Body of pancreas (tissue), 4 donors: ENCODE measurements at regions not wholly inside any gene's neighbourhood (a gene's known extent, or its start where the extent isn't known, plus 50 kb on each side); places are given as distances from the start of the nearest gene placed in this dataset.
"Not testable (repeated sequence)": the region's sequence is repeated elsewhere in the genome, so short reads cannot be mapped to it uniquely, and the experiment has no call there.

Experiments
- ATAC-seq: fragments of 150-250 bp; one replicate; pipeline ENCODE4 v1.9.1; 2016
- DNase-seq, 4 donors: peaks; one replicate each; pipeline ENCODE4 v3.0.0-alpha.2; 2019
- H3K27ac ChIP-seq, 4 donors: fragments of 200-600 bp; sonication (generic); 1 replicate in 3 of 4; 2 replicates in 1 of 4; pipeline versions ENCODE4 v1.5.1 to v1.6.1; 2016 to 2019; ENCODE audit warnings: mild to moderate bottlenecking in 1 of 4, mixed read lengths in 1 of 4, moderate library complexity in 1 of 4
- H3K27me3 ChIP-seq, 2 donors: fragments of 200-600 bp; sonication (generic); one replicate each; pipeline ENCODE4 v1.6.0; 2016; ENCODE audit warnings: mild to moderate bottlenecking in 1 of 2
- H3K36me3 ChIP-seq, 2 donors: fragments of 200-600 bp; sonication (generic); replicated peaks in 1 of 2; 2 replicates each; pipeline ENCODE4 v1.5.1; 2016; ENCODE audit warnings: low read depth in 2 of 2; ENCODE audit not compliant: insufficient read depth in 1 of 2
- H3K4me1 ChIP-seq: fragments of 200-600 bp; sonication (generic); one replicate; pipeline ENCODE4 v1.6.0; 2016
- H3K4me3 ChIP-seq, 2 donors: fragments of 200-600 bp; sonication (generic); 1 replicate in 1 of 2; 2 replicates in 1 of 2; pipeline ENCODE4 v1.5.1; 2016 to 2019
- H3K9me3 ChIP-seq, 3 donors: fragments of 200-600 bp; sonication (generic); 1 replicate in 2 of 3; 2 replicates in 1 of 3; pipeline ENCODE4 v1.5.1; 2016
- POLR2A ChIP-seq, 3 donors: fragments of 450-650 bp; IDR thresholded peaks; one replicate each; pipeline ENCODE4 v1.6.1; 2016; ENCODE audit warnings: antibody characterized with exemption in 3 of 3, mild to moderate bottlenecking in 2 of 3
- WGBS, 2 donors: methylation state at CpG; one replicate each; pipeline ENCODE4 v1.1.5; 2017; 5-methylcytosine and 5-hydroxymethylcytosine counted together
- intact Hi-C: fragments of 100-400 bp; cut with DNase I; formaldehyde crosslinking; loops from one replicate; pipeline ENCODE4 v1.15.1; 2023
- TF ChIP-seq, protein P1 (sequence below), 7 experiments: fragments of 450-650 bp in 4 of 7; fragments of 200-600 bp in 3 of 7; sonication (generic) in 3 of 7; IDR thresholded peaks; one replicate each; pipeline ENCODE4 v1.5.1; 2016 to 2019; ENCODE audit warnings: antibody characterized with exemption in 7 of 7

DNA sequence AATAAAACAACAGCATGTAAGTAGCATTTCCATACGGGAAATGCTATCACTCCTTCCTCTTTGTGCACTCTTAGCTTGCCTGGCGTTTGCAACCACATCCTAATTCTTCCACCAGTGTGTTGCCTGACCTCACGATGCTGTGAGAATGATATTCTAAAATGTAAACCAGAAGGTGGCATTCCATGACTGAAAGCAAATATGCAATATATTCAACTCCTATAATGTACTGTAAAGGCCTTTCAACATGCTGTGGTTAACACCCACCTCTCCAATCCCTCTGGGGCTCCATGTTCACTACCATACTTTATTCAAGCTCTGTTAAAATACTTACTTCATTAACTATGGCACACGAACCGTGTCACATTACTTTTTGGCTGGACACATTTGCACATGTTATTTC, 420.6 kb upstream of the DEPDC1 start:
- ATAC-seq (no peak), DNase-seq (no peak)
- Histone ChIP-seq H3K27me3 (no peaks in the 10 kb centered on the region), H3K9me3 (no peaks in the 10 kb centered on the region), H3K4me3 (no peak overlapping the region), H3K36me3 (no peaks in the 10 kb centered on the region), H3K4me1 (peaks cover 10% of the 10 kb centered on the region), H3K27ac (no peak overlapping the region)
- TF ChIP-seq, protein P1, sequence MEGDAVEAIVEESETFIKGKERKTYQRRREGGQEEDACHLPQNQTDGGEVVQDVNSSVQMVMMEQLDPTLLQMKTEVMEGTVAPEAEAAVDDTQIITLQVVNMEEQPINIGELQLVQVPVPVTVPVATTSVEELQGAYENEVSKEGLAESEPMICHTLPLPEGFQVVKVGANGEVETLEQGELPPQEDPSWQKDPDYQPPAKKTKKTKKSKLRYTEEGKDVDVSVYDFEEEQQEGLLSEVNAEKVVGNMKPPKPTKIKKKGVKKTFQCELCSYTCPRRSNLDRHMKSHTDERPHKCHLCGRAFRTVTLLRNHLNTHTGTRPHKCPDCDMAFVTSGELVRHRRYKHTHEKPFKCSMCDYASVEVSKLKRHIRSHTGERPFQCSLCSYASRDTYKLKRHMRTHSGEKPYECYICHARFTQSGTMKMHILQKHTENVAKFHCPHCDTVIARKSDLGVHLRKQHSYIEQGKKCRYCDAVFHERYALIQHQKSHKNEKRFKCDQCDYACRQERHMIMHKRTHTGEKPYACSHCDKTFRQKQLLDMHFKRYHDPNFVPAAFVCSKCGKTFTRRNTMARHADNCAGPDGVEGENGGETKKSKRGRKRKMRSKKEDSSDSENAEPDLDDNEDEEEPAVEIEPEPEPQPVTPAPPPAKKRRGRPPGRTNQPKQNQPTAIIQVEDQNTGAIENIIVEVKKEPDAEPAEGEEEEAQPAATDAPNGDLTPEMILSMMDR (IDR thresholded peaks at IDR 0.05) = no peak
- TF ChIP-seq POLR2A (IDR thresholded peaks at IDR 0.05) = no peak
- intact Hi-C loops = no loop called here
- WGBS, 2 donors = 54 to 55% methylated on average over 5 of the region's 5 CpGs

DNA sequence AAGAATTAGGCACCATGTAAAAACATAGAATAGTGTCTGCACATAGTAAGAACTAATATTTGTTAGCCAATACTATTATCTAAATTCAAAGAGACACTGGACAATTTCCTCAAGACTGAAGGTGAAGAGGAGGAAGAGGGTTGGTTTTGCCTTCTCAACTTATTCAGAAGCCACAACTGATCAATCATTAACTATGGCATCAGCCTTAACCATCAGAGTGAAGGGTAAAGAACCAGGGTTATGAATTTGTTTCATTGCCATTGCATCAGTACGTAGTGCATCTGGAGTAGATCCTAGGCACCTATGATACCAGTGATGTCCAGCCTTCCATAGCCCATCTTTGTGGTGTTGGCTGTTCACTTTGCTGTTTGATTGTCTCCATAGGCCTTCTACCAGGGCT, 421.7 kb upstream of the DEPDC1 start:
- H3K27me3 ChIP-seq = no peaks in the 10 kb centered on the region
- H3K36me3 ChIP-seq = no peaks in the 10 kb centered on the region
- no peak for ATAC-seq
- H3K4me1 ChIP-seq = peaks cover 10% of the 10 kb centered on the region
- intact Hi-C loops = no loop called here
- WGBS, 2 donors = 67 to 85% methylated on average over 1 of the region's 1 CpG
- no peak overlapping the region for H3K4me3 ChIP-seq
- DNase-seq = no peak
- TF ChIP-seq POLR2A (IDR thresholded peaks at IDR 0.05) = no peak
- TF ChIP-seq, protein P1 (IDR thresholded peaks at IDR 0.05) = no peak
- H3K27ac ChIP-seq = no peak overlapping the region
- no peaks in the 10 kb centered on the region for H3K9me3 ChIP-seq

DNA sequence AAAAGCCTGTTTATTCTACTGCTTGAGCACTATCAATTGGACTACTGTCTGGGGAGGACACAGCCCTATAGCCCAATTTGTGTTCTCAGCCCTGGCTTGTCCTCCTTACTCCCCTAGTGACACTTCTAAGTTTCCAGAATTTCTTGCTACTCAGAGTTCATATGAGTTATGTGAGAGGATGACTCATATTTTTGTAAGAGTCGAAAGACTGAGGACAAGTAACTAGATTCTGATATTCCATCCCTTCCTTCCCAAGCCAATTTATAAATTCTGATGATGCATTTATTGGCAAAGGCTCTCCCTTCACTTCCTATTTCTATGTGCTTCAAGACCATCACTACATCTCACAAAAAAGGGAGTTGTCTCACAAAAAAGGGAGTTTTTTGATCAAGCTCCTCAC, 422.2 kb upstream of the DEPDC1 start:
- 85 to 86% methylated on average over 1 of the region's 1 CpG for WGBS, 2 donors
- no peak overlapping the region for H3K4me3 ChIP-seq
- no peak for DNase-seq
- H3K4me1 ChIP-seq = peaks cover 10% of the 10 kb centered on the region
- ATAC-seq = no peak
- intact Hi-C loops = no loop called here
- H3K27ac ChIP-seq = no peak overlapping the region
- no peaks in the 10 kb centered on the region for H3K27me3 ChIP-seq
- no peaks in the 10 kb centered on the region for H3K36me3 ChIP-seq
- TF ChIP-seq, protein P1 (IDR thresholded peaks at IDR 0.05) = no peak
- no peak for TF ChIP-seq POLR2A (IDR thresholded peaks at IDR 0.05)
- no peaks in the 10 kb centered on the region for H3K9me3 ChIP-seq

DNA sequence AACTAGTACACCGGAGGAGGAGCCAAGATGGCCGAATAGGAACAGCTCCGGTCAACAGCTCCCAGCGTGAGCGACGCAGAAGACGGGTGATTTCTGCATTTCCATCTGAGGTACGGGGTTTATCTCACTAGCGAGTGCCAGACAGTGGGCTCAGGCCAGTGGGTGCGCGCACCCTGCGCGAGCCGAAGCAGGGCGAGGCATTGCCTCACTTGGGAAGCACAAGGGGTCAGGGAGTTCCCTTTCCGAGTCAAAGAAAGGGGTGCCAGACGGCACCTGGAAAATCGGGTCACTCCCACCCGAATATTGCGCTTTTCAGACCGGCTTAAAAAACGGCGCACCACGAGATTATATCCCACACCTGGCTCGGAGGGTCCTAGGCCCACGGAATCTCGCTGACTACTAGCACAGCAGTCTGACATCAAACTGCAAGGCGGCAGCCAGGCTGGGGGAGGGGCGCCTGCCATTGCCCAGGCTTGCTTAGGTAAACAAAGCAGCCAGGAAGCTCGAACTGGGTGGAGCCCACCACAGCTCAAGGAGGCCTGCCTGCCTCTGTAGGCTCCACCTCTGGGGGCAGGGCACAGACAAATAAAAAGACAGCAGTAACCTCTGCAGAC, 426.7 kb upstream of the DEPDC1 start:
- intact Hi-C loops, ATAC-seq, H3K27me3 ChIP-seq, H3K4me1 ChIP-seq, H3K9me3 ChIP-seq, DNase-seq, H3K4me3 ChIP-seq, H3K36me3 ChIP-seq, H3K27ac ChIP-seq: not testable (repeated sequence)
- WGBS, 2 donors = 89 to 91% methylated on average over 26 to 27 of the region's 30 CpGs

DNA sequence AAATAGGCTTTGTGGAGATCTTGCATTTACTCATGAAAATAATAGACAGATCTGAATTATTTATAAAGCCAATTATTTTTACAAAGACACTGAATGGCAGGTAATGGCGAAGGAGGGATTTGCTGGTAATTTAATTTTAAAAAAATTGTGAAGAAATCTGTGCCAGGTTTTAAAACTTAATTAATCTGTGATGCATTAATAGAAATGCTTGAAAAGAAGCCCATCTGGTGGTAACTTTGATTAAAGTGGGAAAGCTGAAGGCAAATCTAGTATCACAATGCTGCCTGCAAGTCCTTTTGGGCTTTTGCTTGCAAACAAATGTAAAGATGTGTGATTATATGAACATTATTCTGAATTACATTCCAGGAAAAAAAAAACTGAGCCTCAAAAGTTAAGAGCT, 433.2 kb upstream of the DEPDC1 start:
- no peak overlapping the region for H3K4me3 ChIP-seq
- no peaks in the 10 kb centered on the region for H3K9me3 ChIP-seq
- ATAC-seq (no peak), DNase-seq (no peak)
- 78 to 83% methylated on average over 1 of the region's 1 CpG for WGBS, 2 donors
- TF ChIP-seq, protein P1 (IDR thresholded peaks at IDR 0.05) = no peak
- TF ChIP-seq POLR2A (IDR thresholded peaks at IDR 0.05) = no peak
- intact Hi-C loops = no loop called here
- no peaks in the 10 kb centered on the region for H3K4me1 ChIP-seq
- no peak overlapping the region for H3K27ac ChIP-seq
- H3K27me3 ChIP-seq = no peaks in the 10 kb centered on the region
- no peaks in the 10 kb centered on the region for H3K36me3 ChIP-seq
